ENCODE measurements at regions not wholly inside any gene's neighbourhood (a gene's known extent, or its start where the extent isn't known, plus 50 kb on each side); places are given as distances from the start of the nearest gene placed in this dataset.
A peak's percentile ranks its signal among the peaks of the same experiment; 100 is the strongest.

DNA sequence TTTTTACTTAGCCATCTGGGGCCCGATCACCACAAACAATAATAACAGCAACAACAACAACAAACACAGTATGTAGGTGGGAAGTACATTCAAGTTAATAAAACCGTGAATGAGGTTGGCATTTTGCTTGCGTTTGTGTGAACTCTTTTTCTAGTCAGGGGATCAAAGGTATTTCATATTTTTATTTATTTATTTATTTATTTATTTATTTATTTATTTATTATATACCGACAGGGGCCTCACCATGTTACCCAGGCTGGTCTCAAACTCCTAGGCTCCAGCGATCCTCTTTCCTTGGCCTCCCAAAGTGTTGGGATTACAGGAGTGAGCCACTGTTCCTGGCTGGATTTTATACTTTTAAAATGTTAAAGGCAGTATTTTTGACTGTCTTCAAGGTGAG is 325.4 kb downstream of the RAPGEF2 start (continued):
- TF ChIP-seq MEF2A (IDR thresholded peaks at IDR 0.05; ENCODE audit: insufficient read depth, low read depth, low read length) = no peak
- TF ChIP-seq RAD51 (IDR thresholded peaks at IDR 0.05) = no peak
- TF ChIP-seq BACH1 (IDR thresholded peaks at IDR 0.05; ENCODE audit: borderline replicate concordance) = no peak
- TF ChIP-seq SMARCA5 (IDR thresholded peaks at IDR 0.05) = no peak
- TF ChIP-seq, protein P1, sequence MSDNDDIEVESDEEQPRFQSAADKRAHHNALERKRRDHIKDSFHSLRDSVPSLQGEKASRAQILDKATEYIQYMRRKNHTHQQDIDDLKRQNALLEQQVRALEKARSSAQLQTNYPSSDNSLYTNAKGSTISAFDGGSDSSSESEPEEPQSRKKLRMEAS (IDR thresholded peaks at IDR 0.05; ENCODE audit: low read depth, low read length) = no peak
- TF ChIP-seq RCOR1 (conservative IDR thresholded peaks at IDR 0.05; ENCODE audit: low read depth, low read length) = no peak
- TF ChIP-seq RB1 (IDR thresholded peaks at IDR 0.05; ENCODE audit: borderline replicate concordance) = no peak
- no peak for TF ChIP-seq HDGF (IDR thresholded peaks at IDR 0.05)

DNA sequence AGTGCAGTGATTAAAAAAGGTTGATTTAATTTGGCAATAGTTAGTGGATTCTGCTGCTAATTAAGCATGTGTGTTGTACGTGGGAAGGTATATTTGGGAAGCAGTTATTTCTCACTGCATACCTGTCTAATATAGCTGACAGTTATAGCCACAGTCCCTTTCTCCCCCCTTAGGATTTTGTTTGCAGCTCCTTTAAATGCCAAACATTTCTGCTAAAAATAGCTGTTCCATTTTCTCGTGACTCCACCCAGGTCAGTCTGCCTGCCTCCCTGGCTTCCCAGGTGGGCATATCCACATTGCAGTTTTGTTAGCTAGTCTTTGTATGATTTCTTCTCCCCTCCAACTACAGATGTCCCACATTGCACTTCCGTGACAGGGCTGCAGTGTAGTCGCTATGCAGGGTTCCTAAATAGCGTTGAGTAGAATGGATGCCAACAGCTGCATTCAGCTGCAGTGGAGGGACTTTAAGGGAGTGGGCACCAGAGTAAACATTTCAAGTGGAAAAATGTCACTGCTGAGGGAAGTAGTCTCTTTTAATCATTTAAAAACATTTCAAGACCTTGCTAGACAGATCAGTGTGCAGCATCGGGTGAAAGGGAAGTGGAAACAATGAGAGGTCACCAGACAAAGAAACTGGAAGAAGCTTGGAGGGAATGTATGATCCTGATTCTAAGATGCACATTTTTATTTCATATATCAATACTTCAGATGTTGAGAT is 326.3 kb downstream of the RAPGEF2 start:
- RAD21 ChIA-PET (ENCODE audit: unreplicated experiment) = no interaction called here
- Histone ChIP-seq H3K4me3 (no peak overlapping the region), H3K27me3 (replicated peaks in 1 of 2; ENCODE audit: control insufficient read depth in 2 of 2, insufficient read depth in 2 of 2, low read length in 1 of 2) (no peaks in the 10 kb centered on the region), H4K20me1 (ENCODE audit: control insufficient read depth, insufficient read depth) (no peaks in the 10 kb centered on the region), H2AFZ (ENCODE audit: control insufficient read depth, low read depth, low read length) (0 out of 2 replicates have a peak overlapping the region, but pooled peaks have one; percentile 23), H3K27ac (ENCODE audit: control insufficient read depth, insufficient read depth) (no peak overlapping the region), H3K4me2 (ENCODE audit: control insufficient read depth, insufficient read depth) (no peak overlapping the region), H3K9ac (ENCODE audit: control insufficient read depth, insufficient read depth, low read length) (no peak overlapping the region), H3K4me1 (ENCODE audit: control insufficient read depth, insufficient read depth, low read length) (no peaks in the 10 kb centered on the region), H3K9me3 (replicated peaks; ENCODE audit: control insufficient read depth, insufficient read depth, low read length) (no peaks in the 10 kb centered on the region), H3K36me3 (ENCODE audit: control insufficient read depth in 2 of 2, insufficient read depth in 2 of 2, low read length in 1 of 2) (no peaks in the 10 kb centered on the region), H3K79me2 (ENCODE audit: control insufficient read depth, insufficient read depth, low read length) (no peaks in the 10 kb centered on the region)
- BruUV-seq (replicated peaks) = no TSS peak
- SMC1A ChIA-PET (ENCODE audit: uncharacterized antibody, unreplicated experiment) = no interaction called here
- in situ Hi-C loops (cut with MboI) (no loop called here), intact Hi-C loops (cut with micrococcal nuclease; ENCODE audit: unreplicated experiment) (no loop called here)
- DNase-seq (ENCODE audit: low read depth, low spot score) = no peak
- CTCF ChIA-PET = interaction anchor here (0.6 kb wide), 1 partner anchor 571 kb away, joined by 4 read pairs; no protein-coding TSS in a partner anchor
- TF ChIP-seq CBX3 (IDR thresholded peaks at IDR 0.05; ENCODE audit: borderline replicate concordance, low read depth) (no peak), SPI1 (IDR thresholded peaks at IDR 0.05; ENCODE audit: borderline replicate concordance, insufficient read depth, low read depth, low read length) (no peak), PAX5 (IDR thresholded peaks at IDR 0.05; ENCODE audit: borderline replicate concordance, low read depth, low read length) (no peak), HDAC2 (IDR thresholded peaks at IDR 0.05) (no peak), NFYA (IDR thresholded peaks at IDR 0.05; ENCODE audit: borderline replicate concordance, low read depth, low read length) (no peak), TAF1 (IDR thresholded peaks at IDR 0.05; ENCODE audit: borderline replicate concordance, low read depth, low read length) (no peak), NBN (IDR thresholded peaks at IDR 0.05) (no peak), GABPA (IDR thresholded peaks at IDR 0.05; ENCODE audit: low read depth) (no peak), KAT2A (conservative IDR thresholded peaks at IDR 0.05; ENCODE audit: control insufficient read depth, low read depth, low read length) (no peak), RFX5 (IDR thresholded peaks at IDR 0.05; ENCODE audit: low read depth, low read length) (no peak), BHLHE40 (IDR thresholded peaks at IDR 0.05; ENCODE audit: borderline replicate concordance in 1 of 2, low read depth in 2 of 2, low read length in 1 of 2) (no peak), RBBP5 (conservative IDR thresholded peaks at IDR 0.05) (no peak), RAD51 (IDR thresholded peaks at IDR 0.05) (no peak), EP300 (IDR thresholded peaks at IDR 0.05; ENCODE audit: borderline replicate concordance in 1 of 2, control insufficient read depth in 1 of 2, low read depth in 2 of 2, low read length in 2 of 2) (no peak), CHD4 (IDR thresholded peaks at IDR 0.05) (no peak)
- POLR2A ChIA-PET = no interaction called here
- WGBS (ENCODE audit: insufficient coverage, insufficient replicate concordance, low lambda C conversion rate, missing lambda C conversion rate) = 28% methylated on average over 6 of the region's 6 CpGs
- no peak for FAIRE-seq
- no peak for ATAC-seq
